Central memory CD4-positive, alpha-beta T cell (primary cell): ENCODE measurements at regions not wholly inside any gene's neighbourhood (a gene's known extent, or its start where the extent isn't known, plus 50 kb on each side); places are given as distances from the start of the nearest gene placed in this dataset.

ENCODE experiments used
- DNase-seq: peaks from one replicate; pipeline ENCODE4 v3.0.0; 2022

- DNase-seq: peak; percentile 79
These were observed 605.9 kb upstream of the DIPK2B start for GRCh38 chrX:45806410-45807121.

DNA sequence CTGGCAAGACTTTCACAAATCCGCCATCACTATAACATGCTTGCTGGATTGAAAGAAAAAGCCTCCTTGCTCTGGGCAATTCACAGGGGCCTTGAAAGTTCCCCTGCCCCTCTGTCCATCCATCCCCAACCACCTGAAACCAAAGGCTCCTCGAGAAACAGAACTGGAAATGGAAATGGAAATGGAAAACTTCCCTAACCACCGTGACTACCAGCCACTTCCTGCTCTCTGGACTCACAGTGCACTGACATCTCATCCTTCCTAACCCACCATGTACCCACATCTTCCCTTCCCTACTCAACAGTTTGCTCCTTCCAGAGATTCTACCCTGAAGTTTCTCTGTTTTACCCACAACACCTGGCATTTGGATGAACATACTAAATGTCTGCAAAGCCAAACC is 603.6 kb upstream of the DIPK2B start:
- DNase-seq: no peak

DNA sequence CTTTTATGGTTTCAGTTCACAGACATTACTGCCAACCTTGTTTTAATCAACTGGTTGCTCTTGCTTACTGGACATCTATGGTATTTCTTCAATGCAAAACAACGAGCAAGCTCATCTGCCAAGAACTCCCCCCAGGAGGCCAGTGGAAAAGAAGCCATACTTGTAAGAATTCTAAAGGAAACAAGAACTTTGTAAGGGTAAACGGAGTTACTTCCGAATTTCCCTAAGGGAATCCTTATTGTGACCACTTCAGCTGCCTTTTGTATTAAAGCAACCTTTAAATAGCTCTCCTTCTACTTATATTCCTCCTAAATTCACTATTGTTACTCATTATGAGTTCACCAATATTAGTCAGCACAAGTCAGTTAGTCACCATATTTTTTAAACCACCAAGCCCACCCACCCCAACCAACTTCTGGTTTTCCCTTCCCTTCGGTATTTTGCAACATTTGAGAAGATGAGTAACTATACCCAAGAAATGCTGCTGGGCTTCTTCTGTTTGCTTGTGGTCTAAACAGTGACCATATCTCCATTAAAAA is 602.8 kb upstream of the DIPK2B start:
- DNase-seq: no peak

DNA sequence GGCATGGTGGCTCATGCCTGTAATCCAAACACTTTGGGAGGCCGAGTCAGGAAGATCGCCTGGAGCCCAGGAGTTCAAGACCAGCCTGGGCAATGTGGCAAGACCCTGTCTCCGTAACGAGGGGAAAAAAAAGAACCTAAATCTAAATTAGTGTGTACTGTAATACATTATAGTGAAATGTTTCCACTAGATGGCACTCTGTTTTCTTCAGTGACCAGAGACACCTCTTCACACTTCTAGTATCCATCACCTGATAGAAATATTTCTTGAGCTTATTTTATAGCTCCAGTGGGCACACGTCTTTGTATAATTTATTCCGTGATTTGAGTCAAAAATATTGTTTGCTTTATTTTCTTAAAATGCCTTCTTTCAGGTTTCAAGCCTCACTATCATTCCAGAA is 600.9 kb upstream of the DIPK2B start:
- DNase-seq: peak; percentile 35

GRCh38 chrX:45800746-45801453 is 600.2 kb upstream of the DIPK2B start:
- peak; percentile 58 for DNase-seq

DNA sequence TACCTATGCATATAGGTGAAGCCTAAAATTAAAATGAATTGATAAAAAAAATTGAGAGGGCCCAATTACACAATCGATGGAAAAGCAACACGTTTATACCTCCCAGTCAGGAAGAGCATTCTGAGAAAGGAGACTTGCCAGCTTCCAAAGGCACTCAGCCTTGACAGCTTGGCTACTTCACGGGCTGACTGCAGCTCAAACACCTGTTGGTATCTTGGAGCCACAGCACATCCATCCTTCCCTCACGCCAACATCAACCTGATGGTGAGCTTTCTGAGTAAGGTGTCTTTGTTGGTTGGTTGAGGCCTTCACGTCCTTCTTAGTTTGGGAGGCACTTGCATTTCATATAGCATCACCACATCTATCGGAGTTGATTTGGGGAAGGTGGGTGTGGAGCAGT is 598.9 kb upstream of the DIPK2B start:
- DNase-seq: no peak

- DNase-seq: no peak
These were observed 594.9 kb upstream of the DIPK2B start for GRCh38 chrX:45795546-45795945.

GRCh38 chrX:45794995-45795337 is 594.3 kb upstream of the DIPK2B start:
- DNase-seq: no peak

DNA sequence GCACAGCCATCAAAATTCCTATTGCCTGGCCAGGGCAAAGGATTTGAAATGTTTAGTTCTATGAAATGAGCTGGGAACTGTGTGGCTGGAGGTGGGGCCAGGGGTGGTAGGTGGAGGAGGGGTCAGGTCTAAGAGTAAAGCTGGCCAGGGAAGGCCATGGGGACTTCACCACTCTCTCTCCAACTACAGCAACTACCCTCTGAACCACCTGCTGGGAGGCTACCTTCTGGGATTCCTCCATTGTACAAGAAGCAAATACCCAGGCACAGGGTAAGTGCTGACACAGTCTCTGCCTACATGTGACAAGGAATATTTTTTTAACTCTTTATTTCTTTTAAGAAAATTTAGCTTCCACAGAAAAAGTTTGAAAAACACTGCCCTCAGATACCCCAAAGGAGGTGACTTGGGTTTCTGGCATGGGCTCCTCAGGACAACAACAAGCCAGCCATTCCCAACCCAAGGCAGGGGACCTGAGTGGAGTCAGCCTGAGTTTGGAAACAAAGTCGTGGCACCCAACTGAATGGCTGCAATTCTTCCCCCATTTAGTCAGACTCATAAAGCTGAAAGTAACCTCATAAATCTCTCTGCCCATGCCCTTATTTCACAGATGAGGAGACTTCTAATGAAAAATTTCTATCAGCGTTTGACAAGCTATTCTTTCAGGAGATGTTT is 593.8 kb upstream of the DIPK2B start:
- no peak for DNase-seq

DNA sequence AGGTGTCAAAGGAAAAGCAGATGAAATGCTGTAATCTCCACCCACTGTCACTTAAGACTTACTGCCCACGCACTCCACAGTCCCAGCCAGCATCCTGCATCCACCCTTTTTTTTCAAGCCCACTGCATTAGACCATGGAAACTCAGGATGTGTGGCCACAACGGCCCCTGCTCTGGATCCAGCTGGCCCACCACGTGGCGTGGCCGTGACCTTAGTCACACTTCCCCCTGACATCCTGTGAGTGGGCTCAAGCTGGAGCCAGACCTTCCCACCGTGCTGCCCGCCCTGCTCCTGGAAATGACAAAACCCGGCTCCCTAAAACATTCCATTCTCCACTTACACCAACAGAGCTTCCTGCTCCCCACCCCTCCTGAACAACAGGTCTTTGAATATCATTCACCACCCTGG is 588.3 kb upstream of the DIPK2B start:
- no peak for DNase-seq

DNA sequence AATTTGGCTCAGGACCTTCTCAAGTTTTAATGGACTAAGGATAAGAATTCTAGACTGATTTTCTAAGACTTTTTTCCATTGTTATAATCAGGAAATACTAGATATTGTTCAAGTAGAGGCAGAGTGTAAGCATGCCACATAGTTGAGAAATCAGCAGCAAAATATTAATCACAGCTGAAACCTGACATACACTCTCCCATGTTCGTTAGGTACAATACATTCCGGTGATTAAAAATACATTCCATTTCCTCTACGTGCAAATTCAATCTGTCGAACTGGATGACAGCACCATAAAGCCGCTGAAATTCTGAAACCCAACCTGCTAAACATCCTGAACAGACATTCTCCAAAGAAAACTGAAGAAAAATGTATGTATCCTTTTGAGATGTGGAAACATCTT is 587.6 kb upstream of the DIPK2B start:
- DNase-seq: no peak

DNA sequence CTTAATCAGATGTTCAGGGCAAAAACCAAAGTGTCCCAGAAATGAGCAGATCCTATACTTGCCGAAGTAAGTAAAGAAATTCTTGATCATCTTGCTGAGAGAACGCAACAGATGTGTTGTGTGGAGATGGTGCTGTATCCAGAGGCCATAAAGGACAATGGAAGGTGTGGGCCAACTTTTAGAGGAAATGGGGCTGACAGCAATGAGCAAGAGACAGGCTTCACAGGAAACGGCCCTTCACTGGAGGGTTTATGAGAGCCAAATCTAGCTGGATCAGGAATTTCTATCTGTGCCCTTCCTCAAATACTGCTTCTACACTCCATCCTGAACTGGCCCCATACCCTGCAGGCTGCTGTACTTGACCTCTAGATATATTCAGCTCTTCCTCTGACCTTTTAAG is 583.9 kb upstream of the DIPK2B start:
- no peak for DNase-seq

DNA sequence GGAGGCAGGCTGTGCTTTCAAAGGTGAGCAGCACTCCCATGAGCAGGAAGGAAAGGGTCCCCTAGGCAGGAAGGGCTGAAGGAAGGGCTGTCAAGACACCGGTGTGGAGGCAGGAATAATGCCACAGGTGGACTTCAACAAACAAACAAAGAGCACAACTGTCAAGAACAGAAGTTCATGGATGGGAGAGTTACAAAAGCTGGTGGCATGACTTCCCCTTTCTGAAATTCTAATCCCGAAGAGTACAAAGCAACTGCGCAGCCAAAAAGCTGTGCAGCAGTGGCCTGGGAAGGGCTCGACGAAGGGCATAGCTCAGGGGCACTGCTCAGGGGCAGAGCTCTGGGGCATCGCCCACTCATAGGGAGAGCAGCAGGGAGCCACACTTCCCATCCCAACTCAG is 582.3 kb upstream of the DIPK2B start:
- no peak for DNase-seq

GRCh38 chrX:45781901-45782553 is 581.4 kb upstream of the DIPK2B start:
- no peak for DNase-seq

GRCh38 chrX:45778616-45779015 is 577.9 kb upstream of the DIPK2B start:
- DNase-seq: no peak

DNA sequence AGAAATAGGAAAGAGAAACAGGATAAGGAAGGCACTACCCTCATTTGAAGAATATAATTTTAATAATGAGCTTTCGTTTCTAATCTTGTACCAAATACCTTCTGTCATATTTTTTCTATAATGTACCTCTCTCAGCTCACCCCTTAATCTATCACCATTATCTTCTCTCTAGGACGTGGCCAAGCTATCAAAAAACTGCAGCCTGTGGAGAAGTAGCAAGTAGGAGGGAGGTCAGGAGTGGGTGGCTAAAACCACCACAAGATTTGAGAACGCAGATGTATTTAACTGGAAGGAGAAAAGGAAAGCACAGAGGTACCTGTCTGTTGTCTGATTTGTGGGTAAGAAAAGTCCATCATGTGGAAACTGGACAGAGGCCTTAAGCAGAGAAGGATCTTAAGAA is 576.7 kb upstream of the DIPK2B start:
- no peak for DNase-seq

- no peak for DNase-seq
These were observed 574.8 kb upstream of the DIPK2B start for GRCh38 chrX:45775468-45775867.

- no peak for DNase-seq
These were observed 574.3 kb upstream of the DIPK2B start for GRCh38 chrX:45774961-45775360.

GRCh38 chrX:45773572-45773971 is 572.9 kb upstream of the DIPK2B start:
- DNase-seq: no peak

DNA sequence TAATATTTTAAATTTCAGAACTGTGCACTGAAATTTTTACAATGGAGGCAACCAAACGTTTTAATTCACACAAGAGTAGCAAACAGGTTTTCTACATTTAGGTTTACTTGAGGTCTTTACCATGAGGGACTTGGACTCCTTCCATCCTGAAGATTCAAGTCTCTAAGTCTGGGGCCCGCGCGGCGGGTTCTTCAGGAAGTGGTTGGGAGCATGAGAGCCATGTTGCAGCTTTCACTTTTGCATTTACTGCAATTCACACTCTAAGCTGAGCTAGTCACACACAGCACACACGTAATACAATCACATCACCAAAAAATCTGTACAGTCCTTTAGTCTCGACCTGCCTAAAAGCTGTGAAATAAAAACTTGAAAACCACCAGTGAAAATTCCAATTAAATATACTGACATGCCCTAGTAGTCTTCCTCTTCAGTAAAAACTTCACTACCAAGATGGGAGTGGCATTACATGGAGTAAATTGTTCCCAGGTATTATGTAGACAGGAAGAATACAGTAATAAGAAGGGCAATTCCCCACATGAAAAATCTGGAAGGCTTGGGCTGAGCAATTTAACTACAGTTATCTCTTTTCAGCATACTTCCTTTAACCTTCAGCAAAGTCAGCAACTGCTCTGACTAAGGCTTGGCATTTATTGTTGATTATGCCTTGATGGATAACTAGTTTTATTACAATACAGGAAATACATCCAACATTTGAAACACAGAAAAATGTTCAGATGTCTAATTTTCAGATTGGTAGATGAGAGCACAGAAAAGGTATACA is 571.1 kb upstream of the DIPK2B start:
- DNase-seq: peak; percentile 69

DNA sequence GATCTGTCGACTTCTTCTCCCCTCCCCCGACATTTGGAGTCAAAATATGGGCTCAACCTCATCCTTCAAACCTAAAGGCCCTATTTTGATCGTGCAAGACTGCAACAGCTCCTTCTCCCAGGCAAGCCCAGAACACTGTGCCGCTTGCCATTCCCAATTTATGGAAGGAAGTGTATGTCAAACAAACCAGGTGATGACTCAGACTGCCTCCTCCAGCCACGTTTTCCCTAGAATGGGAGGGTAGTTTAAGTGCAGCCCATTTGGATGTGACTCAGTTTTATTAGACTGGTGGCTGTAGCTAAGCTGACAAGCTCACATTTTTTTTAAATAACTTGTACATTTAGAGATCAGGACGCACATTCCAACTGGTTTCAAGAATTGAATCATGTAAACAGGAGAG is 570.4 kb upstream of the DIPK2B start:
- DNase-seq: no peak

GRCh38 chrX:45769761-45770582 is 569.3 kb upstream of the DIPK2B start:
- peak; percentile 19 for DNase-seq
